ENCODE measurements at regions not wholly inside any gene's neighbourhood (a gene's known extent, or its start where the extent isn't known, plus 50 kb on each side); places are given as distances from the start of the nearest gene placed in this dataset.
"Not testable (repeated sequence)": the region's sequence is repeated elsewhere in the genome, so short reads cannot be mapped to it uniquely, and the experiment has no call there.

DNA sequence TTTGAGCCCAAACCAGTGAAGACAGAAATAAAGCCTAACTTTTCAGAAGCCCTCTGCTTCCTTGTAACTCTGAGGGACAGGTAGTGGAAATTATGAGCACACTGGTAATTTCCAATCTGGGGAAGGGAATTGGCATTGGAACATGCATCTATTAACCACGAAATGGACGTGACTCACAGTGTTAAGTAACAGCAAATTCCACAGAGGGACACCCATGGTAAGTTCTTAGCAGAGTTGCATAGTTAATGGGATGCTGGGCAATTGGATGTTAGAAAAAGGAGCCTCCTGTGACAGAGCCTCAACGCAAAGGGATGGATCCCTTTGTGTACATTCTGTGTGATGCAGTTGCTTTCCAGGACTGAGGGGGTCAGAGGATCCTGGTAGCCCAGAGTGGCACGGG lies 168.6 kb downstream of the SEMA6D start:
- peak in 1 of 3 donors; percentile 77 for DNase-seq

DNA sequence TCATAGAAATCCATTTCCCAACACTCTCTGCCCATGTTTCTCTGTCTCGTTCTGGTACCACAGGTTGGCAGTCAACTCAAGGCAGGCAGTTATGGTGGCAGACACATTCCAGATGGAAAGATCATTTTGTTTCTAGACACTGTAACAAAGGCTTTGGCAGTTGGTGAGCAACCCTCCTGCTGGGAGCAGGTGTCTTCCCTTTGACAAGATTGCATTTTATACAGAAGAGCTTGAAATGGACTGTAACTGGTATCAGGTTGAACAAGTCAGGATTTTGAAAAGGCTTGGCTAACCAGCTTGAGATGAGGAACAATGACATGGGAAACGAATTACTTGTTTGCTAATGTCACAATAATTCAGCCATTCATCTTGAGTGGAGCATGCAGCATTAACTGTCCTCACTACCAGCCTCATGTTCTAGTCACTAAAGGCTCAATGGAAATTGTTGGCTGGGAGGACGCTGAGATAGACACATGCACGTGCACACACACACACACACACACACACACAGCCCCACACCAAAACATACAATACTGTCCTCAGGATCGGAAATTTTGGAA lies 170.0 kb downstream of the SEMA6D start:
- no peak for DNase-seq

DNA sequence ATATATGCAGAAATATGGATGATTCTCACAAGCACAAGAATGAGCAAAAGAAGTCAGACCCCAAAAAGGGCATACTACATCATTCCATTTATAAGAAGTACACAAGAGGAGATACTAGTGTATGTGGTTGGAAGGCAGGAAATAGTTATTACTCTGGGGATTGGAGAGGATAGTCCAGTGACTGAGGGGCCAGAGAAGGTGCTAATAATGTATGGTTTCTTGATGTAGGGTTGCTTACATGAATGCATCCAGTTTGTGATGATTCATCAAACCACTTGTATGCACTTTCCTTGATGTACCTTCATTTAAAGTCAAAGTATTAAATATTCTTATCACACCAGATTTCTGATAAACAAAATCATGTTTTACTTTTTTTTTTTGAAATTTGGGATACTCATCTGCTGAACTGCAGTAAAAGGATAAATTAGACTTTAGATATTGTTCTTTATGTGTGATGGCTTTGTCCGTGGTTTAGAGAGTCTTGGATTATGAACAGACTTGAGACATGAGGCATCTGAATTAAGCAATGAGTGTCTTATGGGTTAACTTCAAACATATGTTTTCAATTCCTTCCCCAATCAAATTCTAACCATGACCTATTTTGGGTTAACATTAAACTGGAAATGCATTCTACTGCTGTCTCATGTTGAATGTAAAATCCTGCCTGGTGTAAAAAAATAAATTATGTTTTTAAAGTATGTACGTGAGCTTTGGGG lies 171.2 kb downstream of the SEMA6D start:
- peak in 2 of 3 donors; percentile 23 to 43 for DNase-seq

DNA sequence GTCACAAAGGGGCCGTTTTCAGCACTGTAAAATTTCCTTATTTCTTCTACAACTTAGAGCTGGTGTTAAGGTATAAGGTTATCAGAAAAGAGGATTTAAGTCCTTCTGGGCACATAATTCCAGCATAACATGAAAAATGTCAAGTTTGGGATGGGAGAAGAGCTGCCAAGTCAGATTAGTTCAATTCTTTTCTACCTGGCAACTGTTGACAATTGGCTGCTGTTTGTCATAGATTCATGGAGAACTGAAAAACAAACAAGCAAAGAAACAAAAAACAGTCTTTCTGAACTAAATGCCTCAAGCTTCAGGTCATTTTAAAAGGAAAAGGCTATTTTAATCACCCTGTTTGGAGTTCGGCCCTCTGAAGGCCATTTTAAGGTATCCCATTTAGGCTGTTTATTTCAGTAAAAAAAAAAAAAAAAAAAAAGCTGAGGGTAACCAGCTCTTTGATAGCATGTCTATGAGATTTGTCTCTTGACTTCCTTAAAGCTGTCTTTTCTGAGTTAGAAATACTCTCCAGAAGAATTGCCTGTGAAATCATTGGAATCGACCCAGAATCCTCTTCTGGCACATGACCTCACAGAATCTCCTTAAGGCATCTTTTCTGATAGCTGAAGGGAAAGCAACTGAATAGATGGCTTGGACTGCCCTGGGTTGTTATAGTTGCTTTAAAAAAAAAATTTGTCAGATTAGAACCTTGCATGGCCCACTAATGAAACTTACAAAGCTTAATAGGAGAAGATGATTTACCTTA lies 173.3 kb downstream of the SEMA6D start:
- DNase-seq, result peak in 2 of 3 donors; percentile 23 to 42

DNA sequence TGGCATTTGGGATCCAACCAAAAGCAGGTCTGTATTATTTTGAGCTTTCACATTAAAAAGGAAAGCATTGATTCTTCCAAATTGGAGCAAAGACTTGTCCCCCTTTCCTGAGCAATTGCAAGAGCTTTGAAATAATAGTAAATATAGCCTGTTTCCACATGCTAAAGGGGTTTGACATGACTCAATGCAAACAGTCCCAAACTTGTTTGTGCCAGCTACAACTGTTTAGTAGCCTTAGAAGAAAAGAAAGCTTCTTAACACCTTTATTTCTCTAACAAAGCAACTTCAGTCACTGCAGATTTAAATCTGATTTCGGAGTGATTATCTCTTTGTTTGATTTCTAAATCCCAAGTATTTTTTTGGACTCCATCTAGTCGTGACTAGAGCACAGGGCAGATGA lies 180.2 kb downstream of the SEMA6D start:
- DNase-seq, result no peak

DNA sequence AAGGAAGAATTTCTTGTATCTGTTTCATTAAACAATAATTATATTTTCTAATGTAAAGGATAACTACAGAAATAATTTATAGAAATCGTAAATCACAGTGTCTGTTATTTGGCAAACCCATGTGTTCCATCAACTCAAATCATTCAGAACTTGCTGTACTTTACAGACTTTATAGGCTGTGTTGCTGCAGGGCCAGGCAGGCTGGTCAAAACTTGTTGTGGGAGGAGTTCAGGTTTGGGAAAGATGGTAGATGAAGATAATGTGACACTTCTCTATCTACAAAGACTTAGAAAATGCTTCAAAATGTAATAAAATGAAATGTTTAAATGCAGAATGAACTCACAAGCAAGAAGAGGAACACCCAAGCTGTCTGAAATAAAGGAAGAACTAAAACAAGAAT lies 183.4 kb downstream of the SEMA6D start:
- no peak for DNase-seq

DNA sequence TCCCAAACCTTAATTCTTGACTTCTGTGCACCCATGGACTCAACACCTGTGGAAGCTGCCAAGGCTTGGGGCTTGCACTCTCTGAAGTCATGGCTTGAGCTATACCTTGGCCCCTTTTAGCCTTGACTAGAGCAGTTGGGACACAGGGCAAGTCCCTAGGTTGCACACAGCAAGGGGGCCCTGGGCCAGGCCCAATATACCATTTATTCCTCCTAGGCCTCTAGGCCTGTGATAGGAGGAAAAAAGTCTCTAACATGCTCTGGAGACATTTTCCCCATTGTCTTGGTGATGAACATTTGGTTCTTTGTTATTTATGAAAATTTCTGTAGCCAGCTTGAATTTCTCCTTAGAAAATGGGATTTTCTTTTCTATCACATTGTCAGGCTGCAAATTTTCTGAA lies 186.1 kb downstream of the SEMA6D start:
- no peak for DNase-seq

DNA sequence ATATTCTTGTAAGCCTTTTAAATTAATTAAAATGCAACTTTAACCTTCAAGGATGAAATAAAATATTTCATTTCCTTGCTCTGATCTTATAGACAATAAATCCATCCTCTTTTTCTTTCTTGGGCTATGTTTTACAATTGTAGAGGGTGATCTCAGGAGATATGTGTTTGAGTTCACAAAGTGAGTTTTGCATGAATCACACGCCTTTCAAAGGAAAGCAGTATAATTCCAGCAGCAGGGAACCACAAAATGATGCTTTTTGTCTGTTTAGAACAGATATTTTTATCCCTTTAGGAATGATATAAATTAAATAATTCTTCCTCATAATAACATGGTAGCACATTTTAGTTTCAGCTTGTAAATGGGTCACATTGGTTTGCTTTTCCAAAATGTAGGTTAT lies 191.2 kb downstream of the SEMA6D start:
- DNase-seq, result no peak

DNA sequence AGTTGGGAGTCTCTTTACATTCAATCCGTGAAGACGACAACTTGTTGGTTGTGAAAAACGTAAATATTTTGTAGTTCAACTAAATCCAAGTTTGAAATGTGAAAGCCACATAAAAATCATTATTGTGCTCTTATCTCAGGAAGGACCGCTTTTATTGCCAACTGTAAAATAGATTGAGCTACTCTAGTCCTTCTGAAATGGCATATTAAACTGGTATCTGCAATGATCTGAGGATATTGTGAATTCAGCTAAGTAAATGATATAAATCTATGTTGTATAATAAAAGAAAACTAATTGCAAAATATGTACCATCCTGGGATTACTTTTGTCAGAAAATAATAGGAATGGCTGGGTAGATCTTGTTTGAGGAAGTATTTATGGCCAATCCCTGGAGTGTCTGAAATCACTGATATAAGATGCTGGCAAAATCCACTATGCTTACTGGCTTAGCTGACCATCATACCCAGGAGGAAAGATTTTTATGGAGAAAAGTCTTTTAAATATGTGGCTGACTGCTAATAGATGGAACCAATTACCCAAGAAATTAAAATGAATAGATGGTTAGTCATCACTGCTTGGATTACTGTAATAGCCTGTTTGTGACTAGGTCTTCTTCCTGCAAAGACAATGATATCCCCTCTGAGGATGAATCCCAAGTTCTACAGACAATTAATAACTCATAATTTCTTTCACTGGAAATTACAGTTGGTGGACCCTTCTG lies 191.8 kb downstream of the SEMA6D start:
- peak in 1 of 3 donors; percentile 15 for DNase-seq

DNA sequence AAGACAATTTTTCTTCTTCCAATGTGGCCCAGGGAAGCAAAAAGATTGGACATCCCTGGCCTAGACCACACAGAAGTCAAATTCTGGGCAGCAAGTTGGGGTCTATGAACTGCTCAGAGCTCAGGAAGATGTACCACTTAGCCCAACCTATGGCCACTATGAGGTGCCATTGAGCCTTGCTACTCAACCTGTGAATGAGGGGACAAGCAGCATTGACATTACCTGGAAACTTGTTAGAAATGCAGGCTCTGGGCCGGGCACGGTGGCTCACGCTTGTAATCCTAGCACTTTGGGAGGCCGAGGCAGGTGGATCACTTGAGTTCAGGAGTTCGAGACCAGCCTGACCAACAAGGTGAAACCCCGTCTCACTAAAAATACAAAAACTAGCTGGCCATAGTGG lies 195.6 kb downstream of the SEMA6D start:
- not testable (repeated sequence) for DNase-seq

DNA sequence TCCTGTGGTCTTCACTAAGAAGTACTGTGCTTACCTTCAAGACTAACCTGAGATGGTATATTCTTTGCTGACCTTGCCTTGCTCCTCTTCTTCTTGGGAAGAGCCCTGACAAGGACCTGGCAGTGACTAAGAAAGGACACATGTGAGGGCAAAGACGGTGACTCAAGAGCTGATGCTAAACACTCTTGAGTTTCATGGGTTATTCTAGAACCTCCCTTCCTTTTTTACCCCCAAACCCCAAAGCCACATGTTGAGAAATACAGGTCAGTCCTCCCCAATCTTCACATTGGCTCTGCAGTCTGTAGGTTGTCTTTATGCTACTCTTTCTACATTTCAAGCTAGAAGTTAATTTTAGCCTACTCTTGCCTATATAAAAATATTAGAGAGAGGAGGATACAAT lies 200.6 kb downstream of the SEMA6D start:
- no peak for DNase-seq

DNA sequence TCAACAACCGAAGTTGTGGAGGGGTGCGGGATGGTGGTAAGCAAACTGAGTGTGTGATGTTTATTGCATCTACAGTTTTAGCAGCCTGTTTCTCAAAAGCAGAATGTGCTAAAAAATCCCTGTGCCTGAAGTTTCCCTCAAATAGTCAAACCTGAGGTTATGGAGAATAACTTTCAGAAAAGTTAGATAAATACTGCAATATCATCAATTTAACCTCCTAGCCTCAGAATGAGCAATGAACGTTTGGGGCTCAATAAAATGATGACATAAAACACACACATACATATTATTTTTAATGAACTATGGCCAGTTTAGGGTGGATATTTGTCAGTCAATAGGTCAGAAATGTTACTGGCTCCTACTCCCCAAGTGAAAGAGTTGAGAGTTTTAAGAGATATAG lies 201.6 kb downstream of the SEMA6D start:
- no peak for DNase-seq

DNA sequence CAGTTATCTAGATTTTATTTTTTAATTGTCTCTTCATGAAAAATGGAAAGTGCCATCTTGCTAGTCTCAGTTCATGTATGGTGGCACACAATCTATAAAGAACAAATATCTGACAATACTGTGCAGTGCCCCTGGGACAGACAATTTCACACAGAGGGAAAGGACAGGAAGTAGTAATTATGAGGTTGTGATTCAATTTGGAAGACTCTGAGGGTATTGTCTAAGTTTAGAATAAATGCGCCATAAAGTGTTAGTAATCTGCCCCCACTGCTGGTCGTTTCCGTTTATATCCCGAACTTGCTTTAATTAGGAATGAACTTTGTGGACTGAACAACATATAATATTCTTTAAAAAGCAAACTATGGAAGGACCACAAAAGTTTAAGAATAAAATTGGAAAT lies 196.4 kb upstream of the SLC24A5 start:
- DNase-seq, result no peak

DNA sequence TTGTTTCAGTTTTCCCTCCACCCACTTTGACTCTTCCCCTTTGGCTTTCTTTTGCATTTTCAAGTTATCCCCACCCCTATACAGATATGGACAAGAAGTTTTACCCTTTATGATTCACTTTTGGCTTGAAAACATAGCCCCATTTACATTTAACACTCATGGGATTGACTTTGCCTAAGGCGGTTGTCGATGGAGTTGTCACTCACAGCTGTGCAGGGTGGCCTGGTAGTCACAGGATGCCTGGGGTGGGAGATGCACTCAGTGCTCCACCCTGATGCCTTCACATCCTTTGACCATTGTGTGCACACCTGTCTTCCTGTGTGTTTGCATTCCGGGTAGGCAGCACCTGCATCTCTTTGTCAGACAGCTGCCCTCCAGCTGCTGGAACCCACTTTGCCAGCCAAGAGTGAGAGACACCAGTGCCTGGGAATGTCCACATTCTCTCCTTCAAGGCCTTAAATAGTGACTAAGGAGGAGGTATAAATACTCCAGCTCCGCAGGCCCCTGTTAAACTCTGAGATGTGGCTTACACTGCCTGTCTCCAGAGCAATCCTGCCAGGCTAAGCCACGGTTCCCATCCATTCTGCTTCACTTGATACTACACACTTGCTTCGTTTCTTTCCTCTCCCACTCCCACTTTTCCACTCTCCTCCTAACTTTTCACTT lies 191.5 kb upstream of the SLC24A5 start:
- no peak for DNase-seq

DNA sequence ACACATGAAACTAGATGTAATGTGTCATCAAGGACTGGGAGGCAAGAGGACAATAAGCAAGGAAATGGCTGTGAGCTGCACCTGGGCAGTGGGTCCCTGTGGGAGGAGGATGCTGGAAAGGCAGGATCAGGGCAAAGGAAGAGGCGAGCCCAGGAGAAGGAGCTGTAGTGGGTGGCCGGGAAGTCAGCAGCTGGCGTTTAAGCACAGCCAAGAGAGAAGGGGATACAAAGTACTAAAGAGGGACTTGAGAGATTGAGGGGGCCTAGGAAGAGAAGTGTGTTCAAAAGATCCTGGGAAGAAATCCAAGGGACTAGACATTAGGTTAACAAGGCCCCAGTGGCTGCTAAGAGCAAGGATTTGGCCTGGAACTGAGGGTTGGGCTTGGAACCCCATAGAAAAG lies 188.5 kb upstream of the SLC24A5 start:
- DNase-seq, result peak in 2 of 3 donors; percentile 70 to 92

DNA sequence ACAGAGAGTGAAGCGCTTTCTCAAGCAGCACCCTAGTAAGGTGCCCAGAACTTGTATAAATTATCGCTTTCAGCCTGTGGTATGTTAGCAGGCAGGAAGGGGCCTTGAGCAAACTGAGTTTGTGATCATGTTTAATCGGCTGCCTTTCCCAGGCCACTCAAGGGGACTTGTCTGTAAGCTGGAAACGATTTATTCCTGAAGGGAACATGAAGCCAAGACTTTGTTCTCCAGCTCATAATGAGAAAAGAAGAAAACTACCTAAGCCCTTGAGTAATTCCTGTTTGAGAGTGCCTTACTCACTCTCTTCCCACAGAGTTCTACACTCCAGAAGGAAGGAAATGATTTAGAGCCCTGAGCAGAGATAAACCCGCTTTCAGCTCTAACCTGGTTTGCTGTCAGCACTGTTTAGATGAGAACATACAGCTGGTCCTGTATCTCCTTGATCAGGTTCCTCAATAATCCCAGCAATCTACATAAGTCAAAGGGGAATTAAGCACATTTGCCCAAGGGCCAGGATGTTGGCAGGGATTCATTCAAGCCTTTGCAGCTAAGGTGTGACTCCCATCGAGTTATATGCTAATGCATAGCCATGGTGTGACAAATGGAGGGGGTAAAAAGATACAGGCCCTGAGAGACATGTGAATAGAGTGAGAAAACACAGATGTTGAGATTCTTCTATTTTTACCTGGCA lies 187.7 kb upstream of the SLC24A5 start:
- peak in 2 of 3 donors; percentile 49 to 82 for DNase-seq

DNA sequence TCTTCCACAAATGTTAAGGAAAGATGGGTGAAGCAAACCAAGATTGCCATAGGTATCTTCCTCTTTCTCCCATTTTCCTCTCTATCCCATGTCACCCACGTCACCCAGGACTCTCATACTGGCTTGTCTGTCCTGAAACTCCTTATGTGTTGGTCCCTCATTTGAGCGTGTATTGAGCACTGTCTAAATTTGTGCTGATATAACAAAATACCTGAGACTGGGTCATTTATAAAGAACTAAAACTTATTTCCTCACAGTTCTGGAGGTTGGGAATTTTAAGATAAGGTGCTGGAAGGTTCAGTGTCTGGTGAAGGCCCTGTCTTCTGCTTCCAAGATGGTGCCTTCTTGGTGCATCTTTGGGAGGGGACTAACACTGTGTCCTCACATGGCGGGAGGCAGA lies 186.9 kb upstream of the SLC24A5 start:
- no peak for DNase-seq

DNA sequence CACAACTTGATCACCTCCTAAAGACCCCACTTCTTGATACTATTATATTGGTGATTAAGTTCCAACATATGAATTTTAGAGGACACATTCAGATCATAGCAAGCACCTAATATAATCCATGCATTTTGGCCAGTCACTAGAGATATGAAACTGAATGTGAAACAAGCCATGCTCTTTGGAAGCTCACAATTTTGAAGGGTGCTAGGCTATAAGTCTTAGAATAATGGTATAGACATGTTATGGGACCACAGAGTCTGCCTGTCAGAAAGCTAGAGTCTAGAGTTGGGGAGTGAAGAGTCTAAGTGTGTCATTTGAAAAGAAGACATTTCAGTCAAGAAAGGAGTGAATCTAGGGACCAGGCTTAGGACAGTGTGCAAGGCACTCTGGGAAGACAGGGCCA lies 186.4 kb upstream of the SLC24A5 start:
- DNase-seq, result no peak

DNA sequence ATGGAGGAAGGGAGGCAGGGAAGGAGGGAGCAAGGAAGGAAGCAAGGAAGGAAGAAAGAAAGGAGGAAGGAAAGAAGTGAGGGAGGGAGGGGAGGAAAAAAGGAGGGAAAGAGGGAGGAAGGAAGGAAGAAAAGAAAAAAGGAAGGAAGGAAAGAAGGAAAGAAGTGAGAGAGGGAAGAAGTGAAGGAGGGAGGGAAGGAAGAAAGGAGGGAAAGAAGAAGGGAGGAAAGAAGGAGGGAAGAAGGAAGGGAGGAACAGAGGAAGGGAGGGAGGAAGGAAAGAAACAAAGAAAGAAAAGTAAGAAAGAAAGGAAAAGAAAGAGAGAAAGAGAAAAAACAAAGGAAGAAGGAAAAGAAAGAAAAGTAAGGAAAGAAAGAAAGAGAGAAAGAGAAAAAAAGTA lies 183.0 kb upstream of the SLC24A5 start:
- no peak for DNase-seq

DNA sequence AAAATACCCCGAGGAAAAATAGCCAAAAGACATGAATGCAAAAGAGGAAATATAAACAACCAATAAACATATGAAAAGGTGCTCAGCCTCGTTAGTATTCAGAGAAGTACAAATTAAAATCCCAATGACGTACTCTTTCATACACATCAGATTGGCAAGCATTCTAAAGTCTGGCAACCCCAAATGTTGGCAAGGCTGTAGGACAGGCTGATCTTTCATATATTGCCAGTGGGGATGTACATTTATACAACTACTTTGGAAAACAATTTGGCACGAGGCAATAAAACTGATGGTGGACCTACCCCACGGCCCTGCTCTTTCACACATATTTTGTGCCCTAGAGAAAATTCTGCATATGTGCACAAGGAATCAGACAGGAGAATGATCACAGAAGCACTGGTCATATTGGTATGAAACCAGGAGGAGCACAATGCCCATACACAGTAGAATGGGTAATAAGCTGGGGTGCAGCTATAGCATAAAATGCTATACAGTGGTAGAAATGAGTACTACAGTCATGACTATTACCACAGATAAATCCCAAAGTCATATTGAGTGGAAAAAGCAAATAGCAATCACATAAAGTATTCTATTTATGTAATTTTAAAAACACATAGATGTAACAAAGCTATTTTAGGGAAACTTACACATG lies 176.0 kb upstream of the SLC24A5 start:
- no peak for DNase-seq
